OCI-LY7 (cell line): ENCODE measurements at regions not wholly inside any gene's neighbourhood (a gene's known extent, or its start where the extent isn't known, plus 50 kb on each side); places are given as distances from the start of the nearest gene placed in this dataset.

Experiments used
- EZH2phosphoT487 ChIP-seq: fragments of 200-600 bp; sonication (generic); IDR thresholded peaks from 2 replicates; pipeline ENCODE4 v1.6.1; 2018; ENCODE audit warnings: low read depth, borderline replicate concordance, mild to moderate bottlenecking, mixed run types, antibody characterized with exemption, low read length, moderate library complexity, mixed read lengths
- TF ChIP-seq, protein P1 (sequence below): fragments of 200-600 bp; sonication (generic); conservative IDR thresholded peaks from 2 replicates; pipeline ENCODE4 v1.5.1; 2014; ENCODE audit warnings: mild to moderate bottlenecking, antibody characterized with exemption, low read length, moderate library complexity, mixed read lengths

DNA sequence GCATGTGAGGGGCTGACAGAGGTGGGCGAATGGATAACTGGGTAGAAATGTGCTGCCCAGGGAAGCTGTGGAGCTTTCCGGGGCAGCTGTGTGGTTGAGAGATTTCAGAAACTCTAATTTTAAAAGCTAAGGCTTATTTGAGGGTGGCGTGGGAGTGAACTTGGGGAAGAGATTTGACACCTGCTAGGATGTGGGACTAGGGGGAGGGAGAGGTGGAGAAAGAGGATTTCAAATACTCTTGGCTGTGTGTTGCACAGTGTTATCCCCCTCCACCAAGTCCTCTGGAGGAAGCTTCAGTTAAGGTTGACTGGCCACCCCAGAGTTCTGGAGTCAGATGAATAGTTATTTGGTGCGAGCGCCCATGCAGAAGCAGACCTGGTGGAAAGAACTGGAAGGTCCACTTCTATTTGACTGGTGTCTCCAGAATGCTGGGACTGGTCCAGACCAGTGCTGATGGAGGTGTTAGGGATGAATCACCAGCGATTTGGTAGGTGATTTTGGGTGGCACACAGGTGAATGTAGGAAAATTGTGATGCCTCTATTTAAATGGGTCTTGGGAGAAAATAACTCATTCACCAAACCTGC lies 72.8 kb upstream of the ALX4 start:
- TF ChIP-seq, protein P1, sequence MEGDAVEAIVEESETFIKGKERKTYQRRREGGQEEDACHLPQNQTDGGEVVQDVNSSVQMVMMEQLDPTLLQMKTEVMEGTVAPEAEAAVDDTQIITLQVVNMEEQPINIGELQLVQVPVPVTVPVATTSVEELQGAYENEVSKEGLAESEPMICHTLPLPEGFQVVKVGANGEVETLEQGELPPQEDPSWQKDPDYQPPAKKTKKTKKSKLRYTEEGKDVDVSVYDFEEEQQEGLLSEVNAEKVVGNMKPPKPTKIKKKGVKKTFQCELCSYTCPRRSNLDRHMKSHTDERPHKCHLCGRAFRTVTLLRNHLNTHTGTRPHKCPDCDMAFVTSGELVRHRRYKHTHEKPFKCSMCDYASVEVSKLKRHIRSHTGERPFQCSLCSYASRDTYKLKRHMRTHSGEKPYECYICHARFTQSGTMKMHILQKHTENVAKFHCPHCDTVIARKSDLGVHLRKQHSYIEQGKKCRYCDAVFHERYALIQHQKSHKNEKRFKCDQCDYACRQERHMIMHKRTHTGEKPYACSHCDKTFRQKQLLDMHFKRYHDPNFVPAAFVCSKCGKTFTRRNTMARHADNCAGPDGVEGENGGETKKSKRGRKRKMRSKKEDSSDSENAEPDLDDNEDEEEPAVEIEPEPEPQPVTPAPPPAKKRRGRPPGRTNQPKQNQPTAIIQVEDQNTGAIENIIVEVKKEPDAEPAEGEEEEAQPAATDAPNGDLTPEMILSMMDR = no peak
- TF ChIP-seq EZH2phosphoT487 = no peak
